Mesodermal cell (in vitro differentiated cells): ENCODE measurements at regions not wholly inside any gene's neighbourhood (a gene's known extent, or its start where the extent isn't known, plus 50 kb on each side); places are given as distances from the start of the nearest gene placed in this dataset.
"Not testable (repeated sequence)": the region's sequence is repeated elsewhere in the genome, so short reads cannot be mapped to it uniquely, and the experiment has no call there.

Experiments used
- H3K27ac ChIP-seq: 2 replicates; pipeline ENCODE4 v1.7.0; 2013; ENCODE audit warnings: mild to moderate bottlenecking, low read depth, low read length, moderate library complexity; ENCODE audit not compliant: severe bottlenecking
- H3K36me3 ChIP-seq: 2 replicates; pipeline ENCODE4 v1.7.1; 2013; ENCODE audit warnings: mild to moderate bottlenecking, low read length, moderate library complexity; ENCODE audit not compliant: control insufficient read depth, insufficient read depth
- H3K4me1 ChIP-seq: one replicate; pipeline ENCODE4 v1.7.1; 2013; ENCODE audit warnings: mild to moderate bottlenecking, low read length; ENCODE audit not compliant: insufficient read depth, control insufficient read depth, poor library complexity, severe bottlenecking
- H3K4me3 ChIP-seq: 2 replicates; pipeline ENCODE4 v1.7.0; 2013; ENCODE audit warnings: low read length, control low read depth, mild to moderate bottlenecking; ENCODE audit not compliant: insufficient read depth, poor library complexity, severe bottlenecking; ENCODE audit errors: extremely low read depth
- H3K9me3 ChIP-seq: 2 replicates; pipeline ENCODE4 v1.7.1; 2013; ENCODE audit warnings: mild to moderate bottlenecking, low read length, moderate library complexity; ENCODE audit not compliant: control insufficient read depth
- WGBS, 2 experiments: methylation state at CpG; one replicate each; pipeline ENCODE4 v1.1.5; 2013; ENCODE audit warnings: missing lambda C conversion rate in 2 of 2; ENCODE audit not compliant: insufficient coverage in 2 of 2; 5-methylcytosine and 5-hydroxymethylcytosine counted together

- no peak overlapping the region for H3K27ac ChIP-seq
- WGBS, 2 experiments: 91 to 93% methylated on average over 16 to 17 of the region's 18 CpGs
- H3K9me3 ChIP-seq: no peaks in the 10 kb centered on the region
- no peak overlapping the region for H3K4me3 ChIP-seq
- H3K36me3 ChIP-seq: no peaks in the 10 kb centered on the region
- no peaks in the 10 kb centered on the region for H3K4me1 ChIP-seq
Measured at GRCh38 chr3:35216501-35217266, 422.6 kb upstream of the ARPP21 start.

- Histone ChIP-seq H3K9me3 (no peaks in the 10 kb centered on the region), H3K36me3 (no peaks in the 10 kb centered on the region), H3K4me1 (no peaks in the 10 kb centered on the region), H3K4me3 (no peak overlapping the region), H3K27ac (no peak overlapping the region)
- WGBS, 2 experiments: 67 to 100% methylated on average over 1 of the region's 1 CpG
Measured at GRCh38 chr3:35223632-35224394, 415.5 kb upstream of the ARPP21 start.

GRCh38 chr3:35224565-35225295 lies 414.6 kb upstream of the ARPP21 start:
- Histone ChIP-seq H3K27ac (no peak overlapping the region), H3K36me3 (no peaks in the 10 kb centered on the region), H3K4me3 (no peak overlapping the region), H3K9me3 (no peaks in the 10 kb centered on the region), H3K4me1 (no peaks in the 10 kb centered on the region)
- 75 to 84% methylated on average over 2 of the region's 3 CpGs for WGBS, 2 experiments

- WGBS, 2 experiments: 100% methylated on average over 1 of the region's 2 CpGs; no CpG with 5 or more reads in 1 of the 2 experiments
- H3K4me1 ChIP-seq: no peaks in the 10 kb centered on the region
- H3K9me3 ChIP-seq: no peaks in the 10 kb centered on the region
- no peak overlapping the region for H3K27ac ChIP-seq
- H3K4me3 ChIP-seq: no peak overlapping the region
- H3K36me3 ChIP-seq: no peaks in the 10 kb centered on the region
Measured at GRCh38 chr3:35241236-35241635, 398.1 kb upstream of the ARPP21 start.

GRCh38 chr3:35254917-35255316 lies 384.4 kb upstream of the ARPP21 start:
- Histone ChIP-seq H3K4me3 (no peak overlapping the region), H3K9me3 (no peaks in the 10 kb centered on the region), H3K4me1 (no peaks in the 10 kb centered on the region), H3K36me3 (no peaks in the 10 kb centered on the region), H3K27ac (no peak overlapping the region)
- 77 to 83% methylated on average over 4 of the region's 4 CpGs for WGBS, 2 experiments

- no peak overlapping the region for H3K4me3 ChIP-seq
Measured at GRCh38 chr3:35257641-35258040, 381.7 kb upstream of the ARPP21 start.

GRCh38 chr3:35262406-35262805 lies 376.9 kb upstream of the ARPP21 start:
- H3K36me3 ChIP-seq: no peaks in the 10 kb centered on the region
- no peaks in the 10 kb centered on the region for H3K9me3 ChIP-seq
- no peaks in the 10 kb centered on the region for H3K4me1 ChIP-seq
- H3K27ac ChIP-seq: no peak overlapping the region
- no peak overlapping the region for H3K4me3 ChIP-seq

More at GRCh38 chr3:35257641-35258040, 381.7 kb upstream of the ARPP21 start:
- no peak overlapping the region for H3K27ac ChIP-seq
- no peaks in the 10 kb centered on the region for H3K9me3 ChIP-seq
- no peaks in the 10 kb centered on the region for H3K4me1 ChIP-seq
- H3K36me3 ChIP-seq: no peaks in the 10 kb centered on the region

- Histone ChIP-seq H3K9me3 (no peaks in the 10 kb centered on the region), H3K4me1 (no peaks in the 10 kb centered on the region), H3K27ac (no peak overlapping the region), H3K36me3 (no peaks in the 10 kb centered on the region), H3K4me3 (no peak overlapping the region)
- 83 to 100% methylated on average over 1 of the region's 1 CpG for WGBS, 2 experiments
Measured at GRCh38 chr3:35263477-35263876, 375.8 kb upstream of the ARPP21 start.

GRCh38 chr3:35266065-35266464 lies 373.3 kb upstream of the ARPP21 start:
- 92 to 100% methylated on average over 4 to 9 of the region's 12 CpGs for WGBS, 2 experiments
- H3K4me3 ChIP-seq, H3K9me3 ChIP-seq, H3K27ac ChIP-seq, H3K4me1 ChIP-seq, H3K36me3 ChIP-seq: not testable (repeated sequence)

- Histone ChIP-seq H3K9me3 (no peaks in the 10 kb centered on the region), H3K4me1 (no peaks in the 10 kb centered on the region), H3K36me3 (no peaks in the 10 kb centered on the region), H3K27ac (no peak overlapping the region), H3K4me3 (no peak overlapping the region)
- 76 to 93% methylated on average over 2 of the region's 2 CpGs for WGBS, 2 experiments
Measured at GRCh38 chr3:35275768-35276167, 363.6 kb upstream of the ARPP21 start.
